Prostate gland (tissue), 2 donors: ENCODE measurements at regions not wholly inside any gene's neighbourhood (a gene's known extent, or its start where the extent isn't known, plus 50 kb on each side); places are given as distances from the start of the nearest gene placed in this dataset.

Experiments
- DNase-seq: peaks from one replicate; pipeline ENCODE4 v3.0.0-alpha.2; 2019; ENCODE audit warnings: low spot score
- H3K27ac ChIP-seq, 2 donors: fragments of 200-600 bp; sonication (generic); 2 replicates each; pipeline ENCODE4 v1.5.1; 2017 to 2019
- H3K27me3 ChIP-seq: fragments of 200-600 bp; sonication (generic); replicated peaks from 2 replicates; pipeline ENCODE4 v1.5.1; 2019; ENCODE audit not compliant: insufficient read depth
- H3K36me3 ChIP-seq, 2 donors: fragments of 200-600 bp; sonication (generic); 1 replicate in 1 of 2; 2 replicates in 1 of 2; pipeline versions ENCODE4 v1.5.1 to v1.8.1; 2017 to 2019
- H3K4me1 ChIP-seq: fragments of 200-600 bp; sonication (generic); replicated peaks from 2 replicates; pipeline ENCODE4 v1.5.1; 2019
- H3K4me3 ChIP-seq, 2 donors: fragments of 200-600 bp; sonication (generic); 2 replicates each; pipeline ENCODE4 v1.5.1; 2017 to 2019
- H3K9me3 ChIP-seq: fragments of 200-600 bp; sonication (generic); 2 replicates; pipeline ENCODE4 v1.5.1; 2017
- POLR2A ChIP-seq: fragments of 450-650 bp; IDR thresholded peaks from one replicate; pipeline ENCODE4 v1.6.1; 2016; ENCODE audit warnings: antibody characterized with exemption, mild to moderate bottlenecking
- POLR2AphosphoS5 ChIP-seq: sonication (generic); formaldehyde crosslinking; IDR thresholded peaks from one replicate; pipeline ENCODE4 v1.6.1; 2017; ENCODE audit warnings: antibody characterized with exemption
- WGBS: methylation state at CpG from one replicate; pipeline ENCODE4 v1.1.5; 2018; 5-methylcytosine and 5-hydroxymethylcytosine counted together
- intact Hi-C: fragments of 100-400 bp; cut with DNase I; formaldehyde crosslinking; loops from one replicate; pipeline ENCODE4 v1.14.2; 2022
- TF ChIP-seq, protein P1 (sequence below), 4 experiments: fragments of 200-600 bp in 2 of 4; fragments of 450-650 bp in 2 of 4; sonication (generic) in 2 of 4; IDR thresholded peaks; 1 replicate in 3 of 4; 2 replicates in 1 of 4; pipeline ENCODE4 v1.5.1; 2016 to 2019; ENCODE audit warnings: antibody characterized with exemption in 4 of 4, mild to moderate bottlenecking in 2 of 4, moderate library complexity in 2 of 4

DNA sequence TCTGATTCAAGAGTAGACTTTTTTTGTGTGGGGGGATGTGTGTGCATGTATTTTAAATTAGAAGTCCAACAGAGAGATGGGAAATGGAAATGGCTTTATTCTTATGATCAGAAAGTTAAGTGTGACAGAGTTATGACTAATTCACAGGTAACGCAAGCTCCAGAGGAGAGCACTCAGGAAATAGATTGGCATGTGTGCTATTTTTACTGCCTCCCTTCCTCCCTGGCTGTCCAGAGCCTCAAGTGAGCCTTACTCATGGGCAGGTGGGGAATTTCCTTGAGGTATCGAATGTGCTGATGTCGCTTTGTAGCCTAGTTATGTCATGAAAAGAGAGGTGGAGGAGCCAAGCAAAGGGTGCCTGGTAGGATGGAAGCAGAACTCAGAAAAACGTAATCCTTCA lies 70.3 kb upstream of the BDNF start:
- Histone ChIP-seq H3K27me3 (no peaks in the 10 kb centered on the region), H3K36me3 (no peaks in the 10 kb centered on the region), H3K27ac (no peak overlapping the region), H3K9me3 (no peaks in the 10 kb centered on the region), H3K4me1 (no peaks in the 10 kb centered on the region), H3K4me3 (no peak overlapping the region)
- no peak for DNase-seq
- TF ChIP-seq, protein P1, sequence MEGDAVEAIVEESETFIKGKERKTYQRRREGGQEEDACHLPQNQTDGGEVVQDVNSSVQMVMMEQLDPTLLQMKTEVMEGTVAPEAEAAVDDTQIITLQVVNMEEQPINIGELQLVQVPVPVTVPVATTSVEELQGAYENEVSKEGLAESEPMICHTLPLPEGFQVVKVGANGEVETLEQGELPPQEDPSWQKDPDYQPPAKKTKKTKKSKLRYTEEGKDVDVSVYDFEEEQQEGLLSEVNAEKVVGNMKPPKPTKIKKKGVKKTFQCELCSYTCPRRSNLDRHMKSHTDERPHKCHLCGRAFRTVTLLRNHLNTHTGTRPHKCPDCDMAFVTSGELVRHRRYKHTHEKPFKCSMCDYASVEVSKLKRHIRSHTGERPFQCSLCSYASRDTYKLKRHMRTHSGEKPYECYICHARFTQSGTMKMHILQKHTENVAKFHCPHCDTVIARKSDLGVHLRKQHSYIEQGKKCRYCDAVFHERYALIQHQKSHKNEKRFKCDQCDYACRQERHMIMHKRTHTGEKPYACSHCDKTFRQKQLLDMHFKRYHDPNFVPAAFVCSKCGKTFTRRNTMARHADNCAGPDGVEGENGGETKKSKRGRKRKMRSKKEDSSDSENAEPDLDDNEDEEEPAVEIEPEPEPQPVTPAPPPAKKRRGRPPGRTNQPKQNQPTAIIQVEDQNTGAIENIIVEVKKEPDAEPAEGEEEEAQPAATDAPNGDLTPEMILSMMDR (IDR thresholded peaks at IDR 0.05): no peak
- no peak for TF ChIP-seq POLR2AphosphoS5
- TF ChIP-seq POLR2A: no peak
- 82% methylated on average over 4 of the region's 4 CpGs for WGBS
- intact Hi-C loops: no loop called here

DNA sequence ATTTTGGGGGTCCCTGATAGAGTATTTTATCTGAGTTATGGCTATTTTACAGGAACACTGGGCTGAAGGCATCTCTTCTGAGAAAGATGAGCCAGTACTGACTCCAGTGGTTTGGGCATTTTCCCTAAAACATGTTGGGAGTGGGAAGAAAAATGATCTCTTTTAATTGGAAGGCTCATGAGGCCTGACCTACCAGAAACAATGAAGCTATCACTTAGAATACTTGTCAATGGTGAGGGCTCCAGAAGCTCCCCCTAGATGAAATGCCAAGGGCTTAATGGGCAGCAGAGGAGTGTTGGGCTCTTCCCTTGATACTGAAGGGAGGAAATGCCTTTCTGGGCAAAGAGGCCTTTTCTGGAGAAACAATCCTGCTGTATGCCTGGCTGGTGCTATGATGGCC lies 63.5 kb upstream of the BDNF start:
- intact Hi-C loops: no loop called here
- TF ChIP-seq POLR2AphosphoS5 (no peak), POLR2A (no peak)
- TF ChIP-seq, protein P1 (IDR thresholded peaks at IDR 0.05): no peak
- no peak overlapping the region for H3K27ac ChIP-seq
- no peaks in the 10 kb centered on the region for H3K36me3 ChIP-seq
- DNase-seq: no peak
- no peak overlapping the region for H3K4me3 ChIP-seq
- no peaks in the 10 kb centered on the region for H3K4me1 ChIP-seq
- H3K9me3 ChIP-seq: no peaks in the 10 kb centered on the region
- no peaks in the 10 kb centered on the region for H3K27me3 ChIP-seq

DNA sequence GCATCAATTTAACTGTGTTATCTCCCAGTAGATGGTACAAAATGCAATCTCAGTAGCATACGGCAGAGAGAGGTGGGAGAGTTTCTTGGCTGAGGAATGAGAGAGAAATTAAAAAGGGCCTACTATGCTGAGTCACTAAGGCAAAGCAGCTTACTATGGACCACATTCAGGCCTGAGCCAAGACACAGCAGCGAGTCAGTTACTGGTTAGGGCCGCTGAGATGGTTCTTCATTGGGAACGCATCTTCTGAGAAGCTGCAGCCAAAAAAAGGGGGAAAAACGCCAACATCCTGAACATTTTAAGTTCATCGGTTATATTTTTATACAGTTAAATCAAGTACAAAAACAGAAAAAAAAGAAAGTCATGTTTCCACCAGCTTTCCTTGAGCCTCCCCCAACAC lies 61.1 kb upstream of the BDNF start:
- 90% methylated on average over 6 of the region's 6 CpGs for WGBS
- no peaks in the 10 kb centered on the region for H3K27me3 ChIP-seq
- H3K9me3 ChIP-seq: no peaks in the 10 kb centered on the region
- TF ChIP-seq POLR2A (no peak), POLR2AphosphoS5 (no peak)
- TF ChIP-seq, protein P1 (IDR thresholded peaks at IDR 0.05): no peak
- no peak overlapping the region for H3K27ac ChIP-seq
- H3K4me1 ChIP-seq: no peaks in the 10 kb centered on the region
- H3K4me3 ChIP-seq: no peak overlapping the region
- intact Hi-C loops: no loop called here
- H3K36me3 ChIP-seq: no peaks in the 10 kb centered on the region
- no peak for DNase-seq

DNA sequence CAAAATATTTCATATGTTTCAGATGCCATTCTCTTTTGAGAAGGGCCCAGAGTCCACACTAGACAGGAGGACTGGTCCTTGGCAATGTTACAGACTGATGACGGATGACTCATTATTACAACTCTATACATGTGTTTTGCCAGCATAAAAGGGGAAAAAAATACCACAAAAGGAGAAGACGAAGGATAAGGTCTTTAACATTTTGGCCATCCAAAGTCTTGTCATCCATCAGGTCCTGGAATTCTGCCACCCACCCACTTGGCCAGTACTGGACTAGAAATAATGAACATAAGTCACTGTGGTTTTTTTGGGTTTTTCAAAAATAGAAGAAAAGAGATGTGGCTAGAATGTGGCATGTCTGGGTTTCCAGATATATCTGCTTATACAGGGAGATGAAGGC lies 57.7 kb upstream of the BDNF start:
- no peak for TF ChIP-seq POLR2AphosphoS5
- intact Hi-C loops: no loop called here
- Histone ChIP-seq H3K36me3 (no peaks in the 10 kb centered on the region), H3K27me3 (no peaks in the 10 kb centered on the region), H3K27ac (no peak overlapping the region), H3K4me1 (no peaks in the 10 kb centered on the region), H3K4me3 (no peak overlapping the region), H3K9me3 (no peaks in the 10 kb centered on the region)
- WGBS: 64% methylated on average over 2 of the region's 2 CpGs
- no peak for DNase-seq

DNA sequence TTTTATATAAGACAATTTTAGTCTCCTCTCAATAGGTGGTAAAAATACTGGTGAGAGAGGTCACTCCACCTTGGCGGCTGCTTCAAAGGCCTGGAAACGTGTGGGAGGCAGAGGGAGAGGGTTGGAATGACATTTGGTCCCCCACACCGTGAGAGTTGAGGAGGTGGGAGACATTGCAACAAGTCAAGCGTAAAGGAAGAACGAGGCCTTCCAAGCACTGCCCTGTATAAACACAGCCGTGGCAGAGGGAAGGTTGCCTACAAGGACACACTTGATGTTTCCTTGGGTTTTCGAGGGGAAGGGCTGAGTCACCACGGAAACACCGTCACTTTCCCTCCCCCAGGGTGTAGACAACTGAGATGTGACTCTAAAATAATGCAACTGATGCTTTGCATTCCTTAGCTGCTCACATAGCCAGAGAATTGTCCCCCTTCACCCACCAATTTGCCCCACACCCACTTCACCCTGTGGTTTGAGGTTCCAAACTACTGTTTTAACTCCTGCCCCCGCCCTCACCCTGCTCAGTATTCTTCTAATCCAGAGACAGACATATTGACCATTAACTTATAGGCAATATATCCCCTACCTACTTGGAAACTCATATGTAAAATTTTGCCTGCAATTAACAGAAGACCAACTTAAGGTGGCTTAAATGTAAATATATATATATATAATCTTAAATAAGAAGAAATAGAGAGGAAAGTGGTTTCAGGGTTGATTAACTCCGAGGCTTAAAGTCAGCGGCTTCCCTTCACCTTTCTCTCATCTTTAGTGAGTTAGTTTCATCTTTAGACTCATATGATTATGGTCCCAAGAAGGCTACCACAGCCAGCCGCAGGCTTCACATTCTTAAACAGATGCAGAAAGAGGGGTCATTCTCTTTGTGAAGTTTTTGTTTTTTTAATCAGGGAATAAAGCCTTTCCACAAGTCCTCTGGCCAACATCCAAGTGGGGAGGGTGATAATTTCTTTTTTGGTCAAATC lies 54.1 kb upstream of the BDNF start:
- no peaks in the 10 kb centered on the region for H3K9me3 ChIP-seq
- H3K36me3 ChIP-seq: no peaks in the 10 kb centered on the region
- no peak overlapping the region for H3K4me3 ChIP-seq
- 47% methylated on average over 13 of the region's 13 CpGs for WGBS
- no peak overlapping the region for H3K27ac ChIP-seq
- no peaks in the 10 kb centered on the region for H3K4me1 ChIP-seq
- TF ChIP-seq POLR2AphosphoS5 (no peak), POLR2A (no peak)
- TF ChIP-seq, protein P1 (IDR thresholded peaks at IDR 0.05): no peak
- no peaks in the 10 kb centered on the region for H3K27me3 ChIP-seq
- intact Hi-C loops: no loop called here
- DNase-seq: no peak
